K562 (cell line): ENCODE measurements at regions not wholly inside any gene's neighbourhood (a gene's known extent, or its start where the extent isn't known, plus 50 kb on each side); places are given as distances from the start of the nearest gene placed in this dataset.

Source experiments
- ATAC-seq: fragments of 200-7000 bp; cut with Tn5 transposase; 3 replicates; pipeline ENCODE4 v1.9.1; 2020; ENCODE audit warnings: moderate library complexity
- BruUV-seq: library from RNA; stranded (reverse); fragments of 400-500 nt; replicated peaks from 2 replicates; lab custom pipeline; 2021; lab: Mats Ljungman, UMichigan
- CTCF ChIA-PET: fragments of 300-600 bp; formaldehyde crosslinking; extraction: SDS; loops from one replicate; lab custom pipeline; 2021; ENCODE audit warnings: low intra/inter-chr PET ratio; lab: Yijun Ruan, JAX
- POLR2A ChIA-PET: fragments of 300-600, 350-650 bp; sonication (Branson Sonifier 250); formaldehyde crosslinking; extraction: SDS; loops from one replicate; lab custom pipeline; 2021; ENCODE audit warnings: antibody characterized with exemption, inconsistent platforms; lab: Yijun Ruan, JAX
- DNase-seq, 4 experiments: peaks; one replicate each; pipeline versions ENCODE4 v3.0.0 to v3.0.0-alpha.2; 2011 to 2018; ENCODE audit warnings: low spot score in 3 of 4, mixed read lengths in 3 of 4; ENCODE audit errors: extremely low read depth in 1 of 4
- FAIRE-seq: peaks from 2 replicates; lab custom pipeline; 2011; peaks lifted over from hg19 to GRCh38; lab: Jason Lieb, UNC
- H2AFZ ChIP-seq: 2 replicates; pipeline ENCODE4 v1.6.0; 2011; ENCODE audit warnings: low read depth, low read length, control low read depth, inconsistent platforms
- H3K27ac ChIP-seq: fragments of 200-600 bp; 3 replicates; pipeline ENCODE4 v1.8.0; 2011; ENCODE audit warnings: low read depth, mild to moderate bottlenecking, control low read depth, inconsistent platforms, low read length, moderate library complexity, mixed read lengths; ENCODE audit errors: extremely low read depth
- H3K27me3 ChIP-seq, 2 experiments: fragments of 300-600 bp in 1 of 2; 2 replicates in 1 of 2; 3 replicates in 1 of 2; pipeline versions ENCODE4 v1.6.0 to v1.8.0; 2011; ENCODE audit warnings: inconsistent platforms in 2 of 2, low read length in 2 of 2, mild to moderate bottlenecking in 1 of 2, mixed read lengths in 1 of 2, moderate library complexity in 1 of 2; ENCODE audit not compliant: control insufficient read depth in 2 of 2, insufficient read depth in 2 of 2
- H3K36me3 ChIP-seq: fragments of 300-600 bp; 3 replicates; pipeline ENCODE4 v1.8.0; 2011; ENCODE audit warnings: mild to moderate bottlenecking, low read length, inconsistent platforms; ENCODE audit not compliant: control insufficient read depth, insufficient read depth
- H3K4me1 ChIP-seq, 2 experiments: fragments of 200-600 bp in 1 of 2; replicated peaks in 1 of 2; 2 replicates in 1 of 2; 3 replicates in 1 of 2; pipeline versions ENCODE4 v1.5.1 to v1.8.0; 2011; ENCODE audit warnings: inconsistent platforms in 2 of 2, low read length in 2 of 2, mild to moderate bottlenecking in 1 of 2, mixed read lengths in 1 of 2, moderate library complexity in 1 of 2; ENCODE audit not compliant: control insufficient read depth in 2 of 2, insufficient read depth in 2 of 2
- H3K4me2 ChIP-seq: 2 replicates; pipeline ENCODE4 v1.6.1; 2011; ENCODE audit warnings: low read length, control low read depth, inconsistent platforms, mixed read lengths; ENCODE audit not compliant: insufficient read depth
- H3K4me3 ChIP-seq: fragments of 200-600 bp; sonication (generic), shearing (Covaris generic); 2 replicates; pipeline ENCODE4 v1.5.1; 2016; ENCODE audit warnings: control low read depth, inconsistent platforms
- H3K79me2 ChIP-seq: fragments of 200-600 bp; 3 replicates; pipeline ENCODE4 v1.8.0; 2011; ENCODE audit warnings: low read length, inconsistent platforms; ENCODE audit not compliant: control insufficient read depth, insufficient read depth
- H3K9ac ChIP-seq, 2 experiments: 2 replicates each; pipeline versions ENCODE4 v1.6.0 to v1.6.1; 2011; ENCODE audit warnings: low read depth in 2 of 2, low read length in 2 of 2, control low read depth in 1 of 2, inconsistent platforms in 1 of 2, mild to moderate bottlenecking in 1 of 2, mixed read lengths in 1 of 2; ENCODE audit not compliant: insufficient read depth in 1 of 2
- H3K9me1 ChIP-seq: one replicate; pipeline ENCODE4 v1.6.0; 2011; ENCODE audit warnings: inconsistent platforms, mild to moderate bottlenecking, low read length, moderate library complexity; ENCODE audit not compliant: control insufficient read depth, insufficient read depth
- H3K9me3 ChIP-seq: replicated peaks from 2 replicates; pipeline ENCODE4 v1.5.1; 2011; ENCODE audit warnings: low read depth, low read length, inconsistent platforms; ENCODE audit not compliant: control insufficient read depth, insufficient read depth
- H4K20me1 ChIP-seq: replicated peaks from 2 replicates; pipeline ENCODE4 v1.6.1; 2011; ENCODE audit warnings: low read length, inconsistent platforms, mixed read lengths; ENCODE audit not compliant: control insufficient read depth, insufficient read depth
- CBFA2T3 ChIP-seq: fragments of 450-650 bp; IDR thresholded peaks from 2 replicates; pipeline ENCODE4 v1.6.1; 2017
- JUNB ChIP-seq: fragments of 450-650 bp; formaldehyde crosslinking; conservative IDR thresholded peaks from 2 replicates; pipeline ENCODE4 v1.4.0; 2020; ENCODE audit warnings: mild to moderate bottlenecking
- KDM2B ChIP-seq: fragments of 250-450 bp; sonication (Bioruptor Pico); IDR thresholded peaks from 2 replicates; pipeline ENCODE4 v1.8.0; 2021; ENCODE audit warnings: mild to moderate bottlenecking, moderate library complexity
- ZBTB40 ChIP-seq, 2 experiments: fragments of 450-650 bp in 1 of 2; sonication (generic) in 1 of 2; formaldehyde crosslinking in 1 of 2; IDR thresholded peaks; 2 replicates each; pipeline versions ENCODE4 v1.7.1 to v1.9.0; 2016 to 2022; ENCODE audit warnings: inconsistent platforms in 1 of 2, mild to moderate bottlenecking in 1 of 2, missing genetic modification reagents in 1 of 2
- ZNF140 ChIP-seq: fragments of 250-450 bp; sonication (Bioruptor Pico); IDR thresholded peaks from 2 replicates; pipeline ENCODE4 v1.8.0; 2021; ENCODE audit warnings: moderate library complexity, mild to moderate bottlenecking, inconsistent platforms
- ZNF551 ChIP-seq: fragments of 250-450 bp; sonication (Bioruptor Pico); IDR thresholded peaks from 2 replicates; pipeline ENCODE4 v1.5.0; 2021; ENCODE audit warnings: mild to moderate bottlenecking, moderate library complexity
- WGBS: fragments of 100-300 bp; shearing (Covaris generic); methylation state at CpG from one replicate; pipeline ENCODE4 v1.1.6; 2016; ENCODE audit warnings: low coverage, mixed read lengths; ENCODE audit not compliant: insufficient coverage; ENCODE audit errors: missing lambda C conversion rate; 5-methylcytosine and 5-hydroxymethylcytosine counted together
- in situ Hi-C: fragments of 300-500 bp; cut with MboI; formaldehyde crosslinking; loops from 4 replicates; pipeline ENCODE4 v1.15.0; 2018; ENCODE audit warnings: inconsistent platforms, mixed read lengths
- intact Hi-C: fragments of 100-400 bp; cut with micrococcal nuclease; formaldehyde crosslinking; loops from 2 replicates; pipeline ENCODE4 v1.14.2; 2022

DNA sequence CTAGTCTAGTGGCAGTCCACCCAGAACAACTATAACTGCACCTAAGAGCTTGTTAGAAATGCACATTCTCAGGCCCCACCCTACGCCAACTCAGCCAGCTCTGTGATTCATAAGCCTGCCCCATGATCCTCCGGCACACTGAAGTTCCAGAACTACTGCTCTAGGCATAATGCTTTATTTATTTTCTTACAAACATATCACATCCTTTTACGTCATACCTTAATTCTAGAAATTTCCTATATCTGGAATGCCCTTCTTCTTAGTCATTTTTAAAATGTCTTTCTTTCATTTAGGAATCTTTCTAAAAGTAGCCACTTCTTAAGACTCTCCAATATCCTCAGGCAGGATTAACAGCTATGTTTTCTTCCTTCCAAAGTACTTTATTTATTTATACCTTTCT, 480.1 kb downstream of the INHBA start:
- Histone ChIP-seq H3K27ac (no peak overlapping the region), H3K4me3 (no peak overlapping the region), H3K79me2 (no peaks in the 10 kb centered on the region), H3K9me1 (no peaks in the 10 kb centered on the region), H3K4me1 (no peaks in the 10 kb centered on the region), H3K36me3 (no peaks in the 10 kb centered on the region), H3K9me3 (no peaks in the 10 kb centered on the region), H4K20me1 (no peaks in the 10 kb centered on the region), H3K27me3 (no peaks in the 10 kb centered on the region), H2AFZ (no peak overlapping the region), H3K9ac (no peak overlapping the region), H3K4me2 (no peak overlapping the region)
- intact Hi-C loops (no loop called here), in situ Hi-C loops (no loop called here)
- POLR2A ChIA-PET, result no interaction called here
- 2% methylated on average over 3 of the region's 3 CpGs for WGBS
- no peak for FAIRE-seq
- TF ChIP-seq KDM2B (CRISPR knock-in tag) (no peak), ZBTB40 (IDR thresholded peaks at IDR 0.05) (no peak), ZBTB40 (CRISPR knock-in tag; IDR thresholded peaks at IDR 0.05) (no peak), JUNB (CRISPR knock-in tag) (no peak), CBFA2T3 (no peak), ZNF551 (CRISPR knock-in tag) (no peak), ZNF140 (CRISPR knock-in tag) (no peak)
- CTCF ChIA-PET, result no interaction called here
- no peak for DNase-seq
- no TSS peak for BruUV-seq
- no peak for ATAC-seq
